MCF 10A (cell line): ENCODE measurements at regions not wholly inside any gene's neighbourhood (a gene's known extent, or its start where the extent isn't known, plus 50 kb on each side); places are given as distances from the start of the nearest gene placed in this dataset.

ENCODE experiments used
- BruUV-seq: library from RNA; stranded (reverse); fragments of 400-500 nt; replicated peaks from 2 replicates; lab custom pipeline; 2021; lab: Mats Ljungman, UMichigan
- CTCF ChIA-PET: fragments of 300-600 bp; sonication (Branson Sonifier 250); formaldehyde crosslinking; extraction: SDS; loops from one replicate; lab custom pipeline; 2021; ENCODE audit warnings: antibody characterized with exemption, inconsistent platforms; lab: Yijun Ruan, JAX
- POLR2A ChIA-PET: fragments of 300-600, 350-650 bp; sonication (Branson Sonifier 250); formaldehyde crosslinking; extraction: SDS; loops from one replicate; lab custom pipeline; 2020; ENCODE audit warnings: antibody characterized with exemption, inconsistent platforms; lab: Yijun Ruan, JAX
- DNase-seq: peaks from one replicate; pipeline ENCODE4 v3.0.0-alpha.2; 2018; ENCODE audit not compliant: unreplicated experiment
- H3K27ac Mint-ChIP-seq: one replicate; pipeline ENCODE4 v1.8.0; 2022; ENCODE audit warnings: mild to moderate bottlenecking, low read depth, mixed read lengths; ENCODE audit not compliant: unreplicated experiment
- H3K27me3 Mint-ChIP-seq: one replicate; pipeline ENCODE4 v1.8.0; 2022; ENCODE audit warnings: mixed read lengths; ENCODE audit not compliant: insufficient read depth, unreplicated experiment
- H3K36me3 Mint-ChIP-seq: one replicate; pipeline ENCODE4 v1.8.0; 2022; ENCODE audit warnings: mild to moderate bottlenecking, moderate library complexity, mixed read lengths; ENCODE audit not compliant: insufficient read depth, unreplicated experiment
- H3K4me1 Mint-ChIP-seq: one replicate; pipeline ENCODE4 v1.8.0; 2022; ENCODE audit warnings: mixed read lengths; ENCODE audit not compliant: insufficient read depth, unreplicated experiment
- H3K4me3 Mint-ChIP-seq: one replicate; pipeline ENCODE4 v1.8.0; 2022; ENCODE audit warnings: mild to moderate bottlenecking, moderate library complexity, mixed read lengths; ENCODE audit not compliant: unreplicated experiment
- H3K9me3 Mint-ChIP-seq: one replicate; pipeline ENCODE4 v1.8.0; 2022; ENCODE audit warnings: mixed read lengths; ENCODE audit not compliant: unreplicated experiment
- CTCF ChIP-seq: fragments of 200-600 bp; IDR thresholded peaks from one replicate; pipeline ENCODE4 v1.8.0; 2022; ENCODE audit warnings: antibody characterized with exemption, mild to moderate bottlenecking; ENCODE audit not compliant: unreplicated experiment
- intact Hi-C: fragments of 100-400 bp; cut with micrococcal nuclease; formaldehyde crosslinking; loops from 2 replicates; pipeline ENCODE4 v1.14.1; 2022

GRCh38 chr1:118321840-118322239, 136.8 kb upstream of the SPAG17 start:
- POLR2A ChIA-PET: no interaction called here

GRCh38 chr1:118317842-118318614, 133.0 kb upstream of the SPAG17 start:
- no peak for DNase-seq
- Mint-ChIP-seq H3K4me1 (no peaks in the 10 kb centered on the region), H3K4me3 (no peak overlapping the region), H3K9me3 (no peaks in the 10 kb centered on the region), H3K27me3 (no peaks in the 10 kb centered on the region), H3K36me3 (no peaks in the 10 kb centered on the region), H3K27ac (no peak overlapping the region)
- no peak for TF ChIP-seq CTCF
- POLR2A ChIA-PET: no interaction called here
- CTCF ChIA-PET: no interaction called here
- BruUV-seq: no TSS peak
- intact Hi-C loops: no loop called here

More at GRCh38 chr1:118321840-118322239, 136.8 kb upstream of the SPAG17 start:
- no peak for TF ChIP-seq CTCF
- intact Hi-C loops: no loop called here
- no peak overlapping the region for H3K4me3 Mint-ChIP-seq
- BruUV-seq: no TSS peak
- H3K27ac Mint-ChIP-seq: no peak overlapping the region
- no peaks in the 10 kb centered on the region for H3K27me3 Mint-ChIP-seq
- H3K9me3 Mint-ChIP-seq: no peaks in the 10 kb centered on the region
- no peaks in the 10 kb centered on the region for H3K36me3 Mint-ChIP-seq
- H3K4me1 Mint-ChIP-seq: peaks cover 12% of the 10 kb centered on the region
- no peak for DNase-seq
- CTCF ChIA-PET: no interaction called here

- ChIA-PET POLR2A (no interaction called here), CTCF (interaction anchor here (1.6 kb wide), 1 partner anchor 410 kb away, joined by 4 read pairs; no protein-coding TSS in a partner anchor)
- Mint-ChIP-seq H3K4me1 (no peaks in the 10 kb centered on the region), H3K4me3 (no peak overlapping the region), H3K27me3 (no peaks in the 10 kb centered on the region), H3K36me3 (no peaks in the 10 kb centered on the region), H3K27ac (no peak overlapping the region), H3K9me3 (no peaks in the 10 kb centered on the region)
- no peak for DNase-seq
- intact Hi-C loops: no loop called here
- no TSS peak for BruUV-seq
- TF ChIP-seq CTCF: no peak
Measured at GRCh38 chr1:118306851-118307250, 121.8 kb upstream of the SPAG17 start.

- no peaks in the 10 kb centered on the region for H3K27me3 Mint-ChIP-seq
- ChIA-PET CTCF (interaction anchor here (0.7 to 1.8 kb wide), 2 partner anchors 24 to 151 kb away, joined by 3 to 4 read pairs; no protein-coding TSS in a partner anchor), POLR2A (no interaction called here)
- no TSS peak for BruUV-seq
- peak; percentile 31 for DNase-seq
- intact Hi-C loops: loop anchor here (2.0 kb wide), 1 partner anchor 412 kb away; no protein-coding TSS in a partner anchor
- H3K9me3 Mint-ChIP-seq: no peaks in the 10 kb centered on the region
- no peak overlapping the region for H3K4me3 Mint-ChIP-seq
- no peak overlapping the region for H3K27ac Mint-ChIP-seq
- no peaks in the 10 kb centered on the region for H3K36me3 Mint-ChIP-seq
- TF ChIP-seq CTCF: peak; percentile 35
- H3K4me1 Mint-ChIP-seq: no peaks in the 10 kb centered on the region
Measured at GRCh38 chr1:118304722-118305359, 119.8 kb upstream of the SPAG17 start.
